HCT116 (cell line): ENCODE measurements at regions not wholly inside any gene's neighbourhood (a gene's known extent, or its start where the extent isn't known, plus 50 kb on each side); places are given as distances from the start of the nearest gene placed in this dataset.

Experiments used
- ATAC-seq: fragments of 200-7000 bp; cut with Tn5 transposase; 2 replicates; pipeline ENCODE4 v1.9.1; 2020; ENCODE audit warnings: mild to moderate bottlenecking, moderate library complexity
- BruUV-seq: library from RNA; stranded (reverse); fragments of 400-500 nt; replicated peaks from 2 replicates; lab custom pipeline; 2021; lab: Mats Ljungman, UMichigan
- CTCF ChIA-PET: fragments of 300-600 bp; sonication (Branson Sonifier 250); formaldehyde crosslinking; loops from one replicate; lab custom pipeline; 2021; ENCODE audit warnings: antibody characterized with exemption; lab: Charles Lee
- POLR2A ChIA-PET: fragments of 300-600, 350-600 bp; sonication (Branson Sonifier 250); formaldehyde crosslinking; loops from one replicate; lab custom pipeline; 2021; ENCODE audit warnings: antibody characterized with exemption; lab: Charles Lee
- RAD21 ChIA-PET, 2 experiments: fragments of 300-600 bp; sonication (Branson Sonifier 250); formaldehyde crosslinking; loops; one replicate each; lab custom pipeline; 2023; ENCODE audit warnings: low total read pairs in 2 of 2; ENCODE audit not compliant: uncharacterized antibody in 2 of 2, unreplicated experiment in 2 of 2, low non-redundant PET in 1 of 2; lab: Charles Lee
- DNase-seq: peaks from one replicate; pipeline ENCODE4 v3.0.0-alpha.2; 2010; ENCODE audit warnings: low read depth, low spot score
- H2AFZ ChIP-seq: fragments of 200-600 bp; shearing (Covaris generic), sonication (generic); 2 replicates; pipeline ENCODE4 v1.6.1; 2017; ENCODE audit warnings: low read depth, mixed run types, mixed read lengths, antibody characterized with exemption, low read length; ENCODE audit not compliant: poor library complexity, severe bottlenecking
- H3K27ac ChIP-seq: 2 replicates; pipeline ENCODE4 v1.5.1; 2012; ENCODE audit warnings: low read depth, low read length
- H3K27me3 ChIP-seq: fragments of 200-600 bp; sonication (generic); 2 replicates; pipeline ENCODE4 v1.6.1; 2016; ENCODE audit warnings: mixed run types, low read length, mixed read lengths; ENCODE audit not compliant: insufficient read depth
- H3K36me3 ChIP-seq, 2 experiments: fragments of 200-500 bp in 1 of 2; fragments of 200-600 bp in 1 of 2; sonication (Bioruptor generic) in 1 of 2; sonication (generic) in 1 of 2; 2 replicates each; pipeline versions ENCODE4 v1.5.1 to v1.6.1; 2014 to 2016; ENCODE audit warnings: low read length in 2 of 2, inconsistent platforms in 1 of 2, mixed read lengths in 1 of 2, mixed run types in 1 of 2; ENCODE audit not compliant: insufficient read depth in 2 of 2, control insufficient read depth in 1 of 2
- H3K4me1 ChIP-seq, 2 experiments: fragments of 200-600 bp in 1 of 2; sonication (generic) in 1 of 2; 2 replicates each; pipeline versions ENCODE4 v1.5.1 to v1.6.1; 2012 to 2017; ENCODE audit warnings: low read length in 2 of 2, inconsistent platforms in 1 of 2, mild to moderate bottlenecking in 1 of 2, mixed read lengths in 1 of 2, mixed run types in 1 of 2, moderate library complexity in 1 of 2; ENCODE audit not compliant: insufficient read depth in 2 of 2, control insufficient read depth in 1 of 2
- H3K4me2 ChIP-seq: fragments of 200-600 bp; sonication (generic); 2 replicates; pipeline ENCODE4 v1.6.1; 2017; ENCODE audit warnings: mixed run types, low read length, mixed read lengths
- H3K4me3 ChIP-seq, 2 experiments: fragments of 200-600 bp in 1 of 2; sonication (generic) in 1 of 2; replicated peaks in 1 of 2; 2 replicates each; pipeline ENCODE4 v1.5.1; 2011 to 2016; ENCODE audit warnings: low read length in 2 of 2, control low read depth in 1 of 2, low read depth in 1 of 2, mild to moderate bottlenecking in 1 of 2, mixed read lengths in 1 of 2, mixed run types in 1 of 2
- H3K79me2 ChIP-seq: fragments of 200-600 bp; sonication (generic); 2 replicates; pipeline ENCODE4 v1.6.1; 2017; ENCODE audit warnings: mild to moderate bottlenecking, mixed run types, low read length, moderate library complexity, mixed read lengths; ENCODE audit not compliant: insufficient read depth
- H3K9ac ChIP-seq: fragments of 200-600 bp; sonication (generic); 2 replicates; pipeline ENCODE4 v1.6.1; 2016; ENCODE audit warnings: low read length, mixed read lengths
- H3K9me2 ChIP-seq: fragments of 200-600 bp; sonication (generic), shearing (Covaris generic); 2 replicates; pipeline ENCODE4 v1.6.1; 2017; ENCODE audit warnings: mixed run types, mild to moderate bottlenecking, moderate library complexity; ENCODE audit not compliant: insufficient read depth
- H3K9me3 ChIP-seq, 2 experiments: fragments of 200-500 bp in 1 of 2; fragments of 200-600 bp in 1 of 2; sonication (Bioruptor generic) in 1 of 2; sonication (generic) in 1 of 2; 2 replicates each; pipeline ENCODE4 v1.6.1; 2014 to 2017; ENCODE audit warnings: low read length in 2 of 2, mixed read lengths in 2 of 2, inconsistent platforms in 1 of 2, low read depth in 1 of 2, mild to moderate bottlenecking in 1 of 2, mixed run types in 1 of 2, moderate library complexity in 1 of 2; ENCODE audit not compliant: control insufficient read depth in 1 of 2, insufficient read depth in 1 of 2
- H4K20me1 ChIP-seq: fragments of 200-600 bp; sonication (generic), shearing (Covaris generic); 2 replicates; pipeline ENCODE4 v1.6.1; 2017; ENCODE audit warnings: mixed run types, mild to moderate bottlenecking, moderate library complexity; ENCODE audit not compliant: insufficient read depth
- CTCF ChIP-seq, 3 experiments: fragments of 200-600 bp in 1 of 3; sonication (generic) in 1 of 3; IDR thresholded peaks in 2 of 3; conservative IDR thresholded peaks in 1 of 3; 2 replicates each; pipeline ENCODE4 v1.5.1; 2012 to 2017; ENCODE audit warnings: low read depth in 2 of 3, low read length in 2 of 3, antibody characterized with exemption in 1 of 3, borderline replicate concordance in 1 of 3, control low read depth in 1 of 3, mild to moderate bottlenecking in 1 of 3, mixed read lengths in 1 of 3, mixed run types in 1 of 3, moderate library complexity in 1 of 3; ENCODE audit not compliant: insufficient read depth in 1 of 3
- FOSL1 ChIP-seq: IDR thresholded peaks from 2 replicates; pipeline ENCODE4 v1.6.1; 2012; ENCODE audit warnings: low read depth
- JUND ChIP-seq: IDR thresholded peaks from 2 replicates; pipeline ENCODE4 v1.6.1; 2012
- MAX ChIP-seq: IDR thresholded peaks from 2 replicates; pipeline ENCODE4 v1.6.1; 2012
- RAD21 ChIP-seq: IDR thresholded peaks from 2 replicates; pipeline ENCODE4 v1.6.1; 2012; ENCODE audit warnings: low read depth, mild to moderate bottlenecking
- SIN3A ChIP-seq: IDR thresholded peaks from 2 replicates; pipeline ENCODE4 v1.6.1; 2012; ENCODE audit warnings: low read depth
- SP1 ChIP-seq: IDR thresholded peaks from 2 replicates; pipeline ENCODE4 v1.6.1; 2012; ENCODE audit warnings: low read depth
- SRF ChIP-seq: IDR thresholded peaks from 2 replicates; pipeline ENCODE4 v1.6.1; 2012; ENCODE audit warnings: low read depth
- TCF7L2 ChIP-seq: IDR thresholded peaks from 2 replicates; pipeline ENCODE4 v1.7.0; 2011; ENCODE audit warnings: borderline replicate concordance, inconsistent platforms; ENCODE audit not compliant: insufficient read depth, insufficient read length; ENCODE audit errors: extremely low read depth
- ZFX ChIP-seq: fragments of 450-650 bp; IDR thresholded peaks from 2 replicates; pipeline ENCODE4 v1.6.1; 2017
- ZNF274 ChIP-seq: fragments of 200-500 bp; sonication (Bioruptor generic); IDR thresholded peaks from 2 replicates; pipeline ENCODE4 v1.6.1; 2014; ENCODE audit warnings: mild to moderate bottlenecking, low read depth, low read length, inconsistent platforms
- intact Hi-C: fragments of 100-400 bp; cut with micrococcal nuclease; formaldehyde crosslinking; loops from 2 replicates; pipeline ENCODE4 v1.10.0; 2022

- no peak for TF ChIP-seq SP1
Observed at GRCh38 chr17:56028837-56029236, 124.4 kb upstream of the ANKFN1 start (continued).

- no peak for ATAC-seq
- ChIA-PET RAD21 (no interaction called here), POLR2A (interaction anchor here (0.7 kb wide), 1 partner anchor 882 kb away, joined by 3 read pairs; no protein-coding TSS in a partner anchor), CTCF (no interaction called here)
- no TSS peak for BruUV-seq
- Histone ChIP-seq H3K4me2 (no peak overlapping the region), H3K4me1 (no peaks in the 10 kb centered on the region), H2AFZ (no peak overlapping the region), H3K4me3 (no peak overlapping the region), H4K20me1 (no peaks in the 10 kb centered on the region), H3K36me3 (no peaks in the 10 kb centered on the region), H3K27me3 (peaks cover 12% of the 10 kb centered on the region), H3K9ac (no peak overlapping the region), H3K9me2 (no peaks in the 10 kb centered on the region), H3K79me2 (no peaks in the 10 kb centered on the region), H3K27ac (no peak overlapping the region), H3K9me3 (no peaks in the 10 kb centered on the region)
- TF ChIP-seq CTCF (IDR thresholded peaks at IDR 0.05 in 2 of 3, conservative IDR thresholded peaks at IDR 0.05 in 1 of 3; ENCODE audit: borderline replicate concordance in 1 of 3, insufficient read depth in 1 of 3, low read depth in 2 of 3, low read length in 2 of 3) = no peak
- TF ChIP-seq ZNF274 = no peak
- DNase-seq = no peak
- intact Hi-C loops = no loop called here
Observed at GRCh38 chr17:56030009-56030624, 123.2 kb upstream of the ANKFN1 start.

GRCh38 chr17:56031636-56032035 is 121.6 kb upstream of the ANKFN1 start:
- CTCF ChIA-PET = no interaction called here
- intact Hi-C loops = no loop called here
- POLR2A ChIA-PET = no interaction called here
- Histone ChIP-seq H3K4me3 (no peak overlapping the region), H3K9ac (no peak overlapping the region), H4K20me1 (no peaks in the 10 kb centered on the region), H3K9me2 (no peaks in the 10 kb centered on the region), H3K9me3 (no peaks in the 10 kb centered on the region), H3K4me2 (no peak overlapping the region), H3K79me2 (no peaks in the 10 kb centered on the region), H3K36me3 (no peaks in the 10 kb centered on the region), H2AFZ (no peak overlapping the region), H3K4me1 (no peaks in the 10 kb centered on the region), H3K27ac (no peak overlapping the region), H3K27me3 (peaks cover 25% of the 10 kb centered on the region)
- BruUV-seq = no TSS peak
- RAD21 ChIA-PET = no interaction called here
- ATAC-seq = no peak
- DNase-seq = no peak
- TF ChIP-seq SIN3A (no peak), CTCF (IDR thresholded peaks at IDR 0.05 in 2 of 3, conservative IDR thresholded peaks at IDR 0.05 in 1 of 3; ENCODE audit: borderline replicate concordance in 1 of 3, insufficient read depth in 1 of 3, low read depth in 2 of 3, low read length in 2 of 3) (no peak), ZNF274 (no peak), RAD21 (no peak), FOSL1 (no peak), SRF (no peak), JUND (no peak), SP1 (no peak), ZFX (no peak), TCF7L2 (no peak), MAX (no peak)
